T47D (cell line): ENCODE measurements at regions not wholly inside any gene's neighbourhood (a gene's known extent, or its start where the extent isn't known, plus 50 kb on each side); places are given as distances from the start of the nearest gene placed in this dataset.

Source experiments
- DNase-seq, 2 experiments: peaks; one replicate each; pipeline versions ENCODE4 v3.0.0 to v3.0.0-alpha.2; 2011 to 2012; ENCODE audit warnings: low read depth in 1 of 2, low spot score in 1 of 2
- JUND ChIP-seq: IDR thresholded peaks from 2 replicates; pipeline ENCODE4 v1.6.1; 2012; ENCODE audit warnings: low read depth
- in situ Hi-C: cut with HindIII; loops from 2 replicates; pipeline ENCODE4 v1.10.0; 2016; ENCODE audit warnings: low sequenced_read_pairs, low pct_unique_long_range_greater_than_20kb

DNA sequence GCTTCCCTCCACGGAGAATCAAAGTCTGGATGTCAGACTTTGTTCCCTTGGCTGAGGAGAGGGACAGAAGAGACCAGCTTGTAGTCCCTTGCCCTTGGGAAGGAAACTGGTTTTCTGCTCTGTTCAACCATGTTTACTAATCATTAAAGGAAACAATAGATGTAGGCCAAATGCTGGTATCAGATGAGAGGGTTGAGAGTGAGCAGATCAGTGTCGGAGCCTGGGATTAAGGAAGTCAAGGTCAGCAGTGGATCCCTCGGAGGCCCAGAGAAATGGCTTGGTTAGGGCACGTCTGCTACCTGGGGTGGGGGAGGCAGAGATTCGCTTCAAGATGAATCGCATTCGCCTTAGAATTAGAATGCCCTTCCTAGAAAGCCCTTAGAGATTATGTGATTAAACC is 109.1 kb downstream of the MYCN start:
- no peak for TF ChIP-seq JUND
- in situ Hi-C loops = no loop called here
- no peak for DNase-seq

DNA sequence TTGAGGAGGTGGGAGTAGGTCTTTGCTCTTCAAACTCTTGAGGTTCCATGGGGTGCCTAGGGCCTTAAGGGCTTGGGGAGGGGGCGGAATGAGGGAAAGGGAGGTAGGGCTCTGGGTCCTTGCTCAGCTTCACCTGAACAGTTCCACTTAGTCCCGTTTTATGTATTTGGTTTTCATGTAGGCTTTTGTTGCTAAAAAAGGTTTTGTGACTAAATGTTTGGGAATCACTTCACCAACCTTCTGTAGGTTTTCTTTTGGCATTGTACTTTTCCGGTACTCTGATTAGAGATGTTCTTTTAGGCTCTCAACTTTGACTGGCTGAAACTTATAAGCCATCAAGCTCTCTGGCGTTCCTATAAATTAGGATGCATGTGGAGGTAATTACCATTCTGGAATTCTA is 108.1 kb downstream of the MYCN start:
- in situ Hi-C loops = no loop called here
- no peak for TF ChIP-seq JUND
- no peak for DNase-seq

DNA sequence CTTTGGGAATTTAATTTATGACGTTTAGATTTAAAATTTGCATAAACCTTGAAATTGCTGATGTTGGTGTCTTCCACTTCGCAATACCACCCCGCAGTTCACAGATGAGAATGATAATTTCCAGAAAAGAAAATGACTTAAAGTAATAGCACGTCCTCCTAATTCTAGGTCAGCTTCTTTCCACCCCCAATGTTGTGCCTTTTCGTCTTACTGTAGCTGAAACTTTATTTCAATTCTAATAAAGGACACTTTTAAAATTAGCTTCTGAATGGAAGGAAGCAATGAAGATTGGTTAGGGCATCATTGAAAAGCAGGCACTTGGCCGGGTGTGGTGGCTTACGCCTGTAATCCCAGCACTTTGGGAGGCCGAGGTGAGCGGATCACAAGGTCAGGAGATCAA is 107.4 kb downstream of the MYCN start:
- in situ Hi-C loops = no loop called here
- DNase-seq = no peak
- TF ChIP-seq JUND = no peak

DNA sequence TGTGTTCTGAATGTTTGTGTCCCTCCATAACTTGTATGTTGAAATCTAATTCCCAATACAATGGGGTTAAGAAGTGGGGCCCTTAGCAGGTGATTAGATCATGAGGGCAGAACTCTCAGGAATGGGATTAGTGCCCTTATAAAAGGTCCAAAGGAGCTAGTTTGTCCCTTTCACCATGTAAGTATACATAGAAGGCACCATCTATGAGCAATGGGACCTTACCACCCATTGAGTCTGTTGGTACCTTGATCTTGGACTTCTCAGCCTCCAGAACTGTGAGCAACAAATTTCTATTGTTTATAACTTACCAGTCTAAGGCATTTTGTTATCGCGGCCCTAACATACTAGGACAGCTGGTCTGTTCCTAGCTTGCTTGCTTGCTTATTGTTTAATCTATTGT is 106.3 kb downstream of the MYCN start:
- DNase-seq = no peak
- in situ Hi-C loops = no loop called here
- TF ChIP-seq JUND = no peak

DNA sequence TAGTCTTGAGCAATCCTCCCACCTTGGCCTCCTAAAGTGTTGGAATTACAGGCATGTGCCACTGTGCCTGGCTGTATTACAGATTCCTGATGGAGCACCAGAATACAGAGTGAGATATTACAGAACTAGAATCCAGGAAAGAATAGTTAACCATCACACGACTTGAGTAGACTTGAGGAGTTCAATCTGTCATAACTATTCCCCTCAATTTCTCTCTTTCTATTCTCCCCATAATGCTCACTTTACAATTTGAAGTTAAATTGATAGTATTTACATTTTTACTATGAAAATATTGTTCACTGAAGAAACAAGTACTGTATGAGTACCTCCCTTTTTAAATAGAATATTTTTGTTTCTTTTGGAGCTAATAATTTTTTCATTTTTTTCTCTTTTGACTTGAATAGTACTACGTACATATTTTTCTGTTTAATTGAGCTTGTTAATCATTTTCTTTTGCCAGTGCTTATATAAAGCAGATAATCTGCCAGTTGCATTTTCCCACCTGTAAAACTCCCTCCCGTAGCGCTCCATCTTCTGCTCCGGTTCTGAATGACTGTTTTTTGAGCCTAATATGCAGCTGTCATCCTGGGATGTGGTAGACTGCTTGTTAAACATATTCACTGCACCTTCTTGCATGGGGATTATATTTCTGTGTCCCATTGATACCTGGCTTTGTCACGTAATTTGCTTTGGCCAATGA is 105.5 kb downstream of the MYCN start:
- in situ Hi-C loops = no loop called here
- no peak for TF ChIP-seq JUND
- DNase-seq = no peak

DNA sequence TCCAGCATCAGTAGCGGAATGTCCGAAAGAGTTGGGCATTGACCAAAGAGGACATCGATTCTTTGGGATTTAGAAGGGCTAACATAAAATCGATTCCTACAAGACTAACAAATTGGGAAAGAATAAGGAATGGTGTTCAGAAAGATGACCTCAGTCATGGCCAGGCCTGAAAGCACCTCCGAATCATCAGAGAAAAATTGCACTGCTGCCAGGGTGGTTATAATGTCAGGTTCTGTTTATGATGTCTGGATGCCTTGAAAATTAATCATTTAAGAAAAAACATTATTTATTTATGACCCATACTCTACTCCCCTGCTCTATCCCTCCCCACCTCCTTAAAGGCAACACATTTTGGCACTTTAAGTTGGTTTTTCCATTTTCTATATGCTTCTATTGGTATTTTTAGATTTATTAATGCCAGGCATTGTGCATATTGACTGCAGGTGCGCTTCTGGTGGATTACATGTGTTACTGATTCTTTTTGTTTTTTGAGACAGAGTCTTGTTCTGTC is 104.7 kb downstream of the MYCN start:
- in situ Hi-C loops = no loop called here
- DNase-seq = no peak
- TF ChIP-seq JUND = no peak

DNA sequence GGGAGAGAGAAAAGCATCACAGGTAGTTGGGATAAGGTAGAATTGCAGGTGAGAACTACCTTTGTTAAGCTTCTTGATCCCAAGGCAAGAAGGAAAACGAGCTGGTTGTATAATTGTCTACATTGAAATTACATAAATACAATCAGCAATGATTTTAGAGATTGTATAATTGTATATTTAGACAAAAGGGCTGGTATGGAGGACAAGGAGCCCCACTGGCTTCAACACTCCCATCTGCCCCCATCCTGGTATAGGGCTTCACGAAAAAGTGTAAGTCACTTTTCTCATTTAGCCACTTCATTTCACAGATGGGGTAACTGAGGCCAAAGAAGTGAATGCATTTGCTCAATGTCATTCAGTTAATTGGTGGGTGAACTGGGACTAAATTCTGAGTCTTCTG is 103.3 kb downstream of the MYCN start:
- in situ Hi-C loops = no loop called here
- TF ChIP-seq JUND = no peak
- no peak for DNase-seq

DNA sequence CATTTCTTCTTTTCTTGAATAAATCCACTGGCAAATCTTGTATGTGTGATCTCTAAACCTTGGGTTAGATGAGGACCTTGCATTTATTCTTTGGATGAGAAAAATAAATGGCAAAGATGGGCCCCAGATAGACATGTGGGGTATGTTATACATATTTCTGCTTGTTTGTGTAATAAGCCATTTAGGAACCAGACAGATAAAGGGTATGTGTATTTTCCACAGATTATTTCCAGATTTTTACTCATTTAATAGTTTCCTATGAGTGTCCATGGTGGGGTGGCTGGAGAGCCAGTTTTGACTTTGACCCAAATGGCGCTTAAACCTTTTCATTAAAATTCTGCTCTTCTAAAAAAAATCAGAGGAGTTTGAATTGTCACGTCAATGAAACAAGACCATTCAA is 102.8 kb downstream of the MYCN start:
- in situ Hi-C loops = no loop called here
- DNase-seq = no peak
- TF ChIP-seq JUND = no peak

DNA sequence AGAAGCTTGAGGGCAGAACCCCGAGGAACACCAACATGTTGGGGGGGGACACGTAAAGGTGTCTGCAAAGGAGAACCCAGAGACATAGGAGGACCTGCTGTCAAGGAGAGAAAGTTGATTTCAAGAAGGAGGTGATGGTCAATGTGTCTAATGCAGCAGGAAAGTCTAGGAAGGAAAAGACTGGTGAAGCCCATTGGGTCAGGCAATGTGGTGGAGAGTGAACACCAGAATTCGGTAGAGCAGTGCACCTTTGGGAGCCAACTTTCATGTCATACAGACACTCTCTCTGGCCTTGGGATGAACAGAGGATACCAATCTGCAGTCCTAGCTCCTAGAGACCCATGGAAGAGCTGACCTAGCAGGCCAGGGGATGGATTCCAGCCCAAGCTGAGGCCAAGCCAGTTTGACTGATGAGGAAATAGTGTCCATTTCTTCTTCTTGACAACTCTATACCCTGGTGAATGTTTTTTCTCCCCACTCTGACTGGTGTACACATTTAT is 101.9 kb downstream of the MYCN start:
- DNase-seq = no peak
- in situ Hi-C loops = no loop called here
- TF ChIP-seq JUND = no peak

DNA sequence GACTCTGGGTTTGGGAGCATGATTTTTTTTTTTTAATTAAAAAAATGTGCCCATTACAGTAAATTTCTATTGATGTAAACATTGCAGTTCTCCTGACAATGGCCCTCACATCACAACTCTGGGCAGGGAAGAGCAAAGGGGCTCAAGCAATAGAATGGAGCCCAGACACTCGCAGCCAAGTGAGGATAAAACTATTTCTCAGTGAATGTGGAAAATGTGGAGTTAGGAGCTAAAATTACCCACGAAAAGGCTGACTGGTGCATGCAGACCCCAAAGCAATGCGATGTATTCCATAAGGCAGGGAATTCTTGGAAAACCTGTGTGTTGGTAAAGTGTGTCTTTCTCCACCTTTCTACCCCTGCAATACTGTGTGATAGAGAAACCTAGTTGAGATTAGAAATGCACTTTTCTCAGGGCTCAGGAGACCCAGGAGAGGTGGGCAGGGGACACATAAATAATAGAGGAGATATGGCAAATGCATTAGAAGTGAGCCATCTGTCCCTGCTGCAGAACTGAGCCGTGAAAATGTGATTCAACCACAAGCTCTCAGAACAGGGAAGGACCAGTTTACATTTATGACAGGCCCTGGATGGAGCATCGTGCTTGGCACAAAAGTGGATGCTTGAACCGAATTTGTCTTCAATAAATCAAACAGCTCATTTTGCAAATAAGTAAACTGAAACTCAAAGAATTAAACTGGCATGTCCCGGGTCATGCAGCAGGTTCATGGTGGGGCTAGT is 100.1 kb downstream of the MYCN start:
- DNase-seq = no peak
- in situ Hi-C loops = no loop called here
- TF ChIP-seq JUND = no peak

DNA sequence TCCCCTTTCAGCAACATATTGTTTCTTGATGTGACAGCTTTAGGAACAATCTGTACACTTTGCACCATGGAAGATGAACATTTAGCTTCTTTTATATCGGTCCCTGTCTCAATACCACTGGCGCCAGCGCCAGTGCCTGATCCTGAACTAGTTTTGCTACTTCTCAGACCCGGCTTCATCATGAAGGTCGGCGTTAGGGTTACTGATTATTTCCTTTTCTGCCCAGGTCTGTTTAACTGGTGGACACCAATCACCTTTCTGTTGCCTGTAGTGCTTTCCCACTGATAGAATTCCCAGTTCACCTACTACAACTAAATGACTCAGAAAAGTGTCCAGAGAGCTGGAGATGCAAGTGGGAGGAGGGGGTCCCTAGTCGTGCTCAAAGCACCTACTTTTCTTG is 99.5 kb downstream of the MYCN start:
- in situ Hi-C loops = no loop called here
- no peak for DNase-seq
- no peak for TF ChIP-seq JUND

DNA sequence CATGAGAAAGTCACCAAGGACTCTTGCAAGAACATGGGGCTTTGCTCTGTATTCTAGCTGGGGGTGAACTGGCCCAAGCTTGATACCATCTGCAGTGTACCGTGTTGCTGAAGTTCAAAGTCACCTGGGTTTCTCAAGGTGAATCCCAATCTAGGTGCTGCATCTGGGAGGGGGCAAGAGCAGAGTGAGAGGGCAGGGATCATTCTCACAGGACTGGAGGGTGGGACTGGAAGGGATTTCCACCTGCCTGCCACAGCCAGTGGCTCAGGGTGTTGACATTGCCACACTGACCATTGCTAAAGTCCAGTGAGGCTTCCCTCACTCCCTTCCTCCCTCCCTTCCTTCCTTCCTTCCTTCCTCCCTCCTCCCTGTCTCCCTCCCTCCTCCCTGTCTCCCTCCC is 98.7 kb downstream of the MYCN start:
- DNase-seq = no peak
- in situ Hi-C loops = no loop called here
- no peak for TF ChIP-seq JUND

DNA sequence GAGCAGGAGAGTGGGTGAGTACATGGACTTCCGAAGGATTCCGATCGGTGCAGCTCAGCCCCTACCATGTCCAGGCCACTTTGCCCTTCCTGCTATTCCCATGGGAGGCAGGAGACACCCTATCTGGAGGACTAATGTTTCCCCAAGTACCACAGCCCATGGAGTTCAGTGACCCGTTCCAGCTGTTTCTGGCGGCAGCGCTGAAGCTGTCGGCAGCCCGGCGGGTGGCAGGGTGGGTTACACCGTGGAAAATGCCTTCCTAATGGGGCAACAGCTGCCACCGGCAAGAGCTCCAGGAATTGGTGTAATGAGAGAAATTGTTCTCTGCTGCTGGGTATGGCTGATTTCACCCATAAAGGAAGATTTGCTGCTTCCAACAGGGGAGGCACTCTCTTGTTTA is 98.3 kb downstream of the MYCN start:
- in situ Hi-C loops = no loop called here
- no peak for TF ChIP-seq JUND
- DNase-seq = no peak
